ENCODE measurements at regions not wholly inside any gene's neighbourhood (a gene's known extent, or its start where the extent isn't known, plus 50 kb on each side); places are given as distances from the start of the nearest gene placed in this dataset.

GRCh38 chr9:102519423-102519822 lies 475.7 kb upstream of the CYLC2 start:
- POLR2A ChIA-PET = no interaction called here
- no peak overlapping the region for H2AFZ ChIP-seq (ENCODE audit: low read length)
- H3K4me1 ChIP-seq (ENCODE audit: insufficient read depth, low read length) = no peaks in the 10 kb centered on the region
- no peak overlapping the region for H3K27ac ChIP-seq (ENCODE audit: extremely low read length, insufficient read depth, low read length)
- CTCF ChIA-PET (ENCODE audit: low intra/inter-chr PET ratio, low total read pairs) = no interaction called here
- 19% methylated on average over 5 of the region's 5 CpGs for WGBS (ENCODE audit: low lambda C conversion rate)
- TF ChIP-seq PRDM4 (CRISPR knock-in tag; IDR thresholded peaks at IDR 0.05; ENCODE audit: borderline replicate concordance) = no peak
- TF ChIP-seq ZSCAN29 (CRISPR knock-in tag; conservative IDR thresholded peaks at IDR 0.05) = no peak
- no peak for TF ChIP-seq HNF4A (CRISPR knock-in tag; IDR thresholded peaks at IDR 0.05)
- no peak for TF ChIP-seq PPARG (CRISPR knock-in tag; conservative IDR thresholded peaks at IDR 0.05)
- TF ChIP-seq HMGXB3 (CRISPR knock-in tag; IDR thresholded peaks at IDR 0.05; ENCODE audit: borderline replicate concordance) = no peak
- TF ChIP-seq ZNF709 (CRISPR knock-in tag; IDR thresholded peaks at IDR 0.05) = no peak
- no peak for TF ChIP-seq THAP7 (CRISPR knock-in tag; IDR thresholded peaks at IDR 0.05)
- no peak for TF ChIP-seq RFX1 (IDR thresholded peaks at IDR 0.05)
- TF ChIP-seq SMYD3 (CRISPR knock-in tag; IDR thresholded peaks at IDR 0.05) = no peak
- FAIRE-seq (no peak), ATAC-seq (no peak), DNase-seq (ENCODE audit: low spot score) (no peak)
- no TSS peak for BruUV-seq (replicated peaks)
- no peaks in the 10 kb centered on the region for H3K79me2 ChIP-seq (ENCODE audit: insufficient read depth, low read length)
- in situ Hi-C loops (cut with HindIII; ENCODE audit: extremely low pct_ligation_motif_present, low pct_unique_long_range_greater_than_20kb) = no loop called here
- H3K9ac ChIP-seq (ENCODE audit: insufficient read depth, low read depth, low read length) = no peak overlapping the region
- H3K36me3 ChIP-seq (replicated peaks in 1 of 2; ENCODE audit: control insufficient read depth in 1 of 2, insufficient read depth in 2 of 2, low read length in 2 of 2) = no peaks in the 10 kb centered on the region
- 0 out of 2 replicates have a peak, but pooled peaks cover under 1% of the 10 kb centered on the region for H3K9me3 ChIP-seq (ENCODE audit: low read length)
- intact Hi-C loops (cut with micrococcal nuclease; ENCODE audit: unreplicated experiment) = no loop called here
- H3K4me3 ChIP-seq (replicated peaks in 1 of 3; ENCODE audit: insufficient read depth in 1 of 3, low read depth in 2 of 3, low read length in 3 of 3) = no peak overlapping the region
- H4K20me1 ChIP-seq (ENCODE audit: insufficient read depth, low read length) = no peaks in the 10 kb centered on the region
- no peaks in the 10 kb centered on the region for H3K27me3 ChIP-seq (ENCODE audit: control insufficient read depth in 1 of 2, insufficient read depth in 2 of 2, low read length in 2 of 2)
- no peak overlapping the region for H3K4me2 ChIP-seq (ENCODE audit: low read depth, low read length)

Data from HepG2 (cell line).